ENCODE measurements at regions not wholly inside any gene's neighbourhood (a gene's known extent, or its start where the extent isn't known, plus 50 kb on each side); places are given as distances from the start of the nearest gene placed in this dataset.
"Not testable (repeated sequence)": the region's sequence is repeated elsewhere in the genome, so short reads cannot be mapped to it uniquely, and the experiment has no call there.

GRCh38 chr11:25456211-25456610, 875.7 kb upstream of the ANO3 start:
- ATAC-seq (ENCODE audit: insufficient number of reproducible peaks, low FRiP score, low read depth) (no peak), DNase-seq (ENCODE audit: low spot score) (no peak)
- Histone ChIP-seq H3K4me3 (no peak overlapping the region), H3K9me3 (peaks cover 3% of the 10 kb centered on the region), H3K4me1 (ENCODE audit: control insufficient read depth in 1 of 2, low read depth in 2 of 2) (no peaks in the 10 kb centered on the region), H3K27ac (no peak overlapping the region), H3K36me3 (no peaks in the 10 kb centered on the region), H3K27me3 (replicated peaks; ENCODE audit: insufficient read depth) (no peaks in the 10 kb centered on the region)
- no peak for TF ChIP-seq CTCF (IDR thresholded peaks at IDR 0.05)

GRCh38 chr11:25483915-25484635, 847.9 kb upstream of the ANO3 start:
- Histone ChIP-seq H3K27me3 (replicated peaks; ENCODE audit: insufficient read depth) (no peaks in the 10 kb centered on the region), H3K36me3 (no peaks in the 10 kb centered on the region), H3K4me3 (no peak overlapping the region), H3K27ac (no peak overlapping the region), H3K4me1 (ENCODE audit: control insufficient read depth in 1 of 2, low read depth in 2 of 2) (no peaks in the 10 kb centered on the region), H3K9me3 (no peaks in the 10 kb centered on the region)
- TF ChIP-seq CTCF (IDR thresholded peaks at IDR 0.05): no peak
- ATAC-seq (ENCODE audit: insufficient number of reproducible peaks, low FRiP score, low read depth): no peak
- no peak for DNase-seq (ENCODE audit: low spot score)

GRCh38 chr11:25485315-25485714, 846.6 kb upstream of the ANO3 start:
- ATAC-seq (ENCODE audit: insufficient number of reproducible peaks, low FRiP score, low read depth): no peak
- Histone ChIP-seq H3K27me3 (replicated peaks; ENCODE audit: insufficient read depth) (no peaks in the 10 kb centered on the region), H3K4me3 (no peak overlapping the region), H3K36me3 (no peaks in the 10 kb centered on the region), H3K27ac (no peak overlapping the region), H3K4me1 (ENCODE audit: control insufficient read depth in 1 of 2, low read depth in 2 of 2) (no peaks in the 10 kb centered on the region), H3K9me3 (no peaks in the 10 kb centered on the region)
- TF ChIP-seq CTCF (IDR thresholded peaks at IDR 0.05): no peak
- DNase-seq (ENCODE audit: low spot score): no peak

GRCh38 chr11:25486338-25486737, 845.6 kb upstream of the ANO3 start:
- not testable (repeated sequence) for H3K36me3 ChIP-seq; DNase-seq (ENCODE audit: low spot score); H3K9me3 ChIP-seq; ATAC-seq (ENCODE audit: insufficient number of reproducible peaks, low FRiP score, low read depth); H3K4me3 ChIP-seq; H3K27ac ChIP-seq; H3K4me1 ChIP-seq (ENCODE audit: control insufficient read depth in 1 of 2, low read depth in 2 of 2); H3K27me3 ChIP-seq (replicated peaks; ENCODE audit: insufficient read depth)

GRCh38 chr11:25488176-25488575, 843.8 kb upstream of the ANO3 start:
- H3K27me3 ChIP-seq (replicated peaks; ENCODE audit: insufficient read depth); H3K4me3 ChIP-seq; H3K9me3 ChIP-seq; ATAC-seq (ENCODE audit: insufficient number of reproducible peaks, low FRiP score, low read depth); H3K36me3 ChIP-seq; DNase-seq (ENCODE audit: low spot score); H3K27ac ChIP-seq; H3K4me1 ChIP-seq (ENCODE audit: control insufficient read depth in 1 of 2, low read depth in 2 of 2): not testable (repeated sequence)

GRCh38 chr11:25501426-25501825, 830.5 kb upstream of the ANO3 start:
- H3K9me3 ChIP-seq; H3K4me1 ChIP-seq (ENCODE audit: control insufficient read depth in 1 of 2, low read depth in 2 of 2); H3K27me3 ChIP-seq (replicated peaks; ENCODE audit: insufficient read depth); H3K4me3 ChIP-seq; ATAC-seq (ENCODE audit: insufficient number of reproducible peaks, low FRiP score, low read depth); H3K36me3 ChIP-seq; DNase-seq (ENCODE audit: low spot score); H3K27ac ChIP-seq: not testable (repeated sequence)

- ATAC-seq (ENCODE audit: insufficient number of reproducible peaks, low FRiP score, low read depth) (no peak), DNase-seq (ENCODE audit: low spot score) (no peak)
- TF ChIP-seq CTCF (IDR thresholded peaks at IDR 0.05): no peak
- H3K27ac ChIP-seq: no peak overlapping the region
- no peaks in the 10 kb centered on the region for H3K27me3 ChIP-seq (replicated peaks; ENCODE audit: insufficient read depth)
- H3K36me3 ChIP-seq: no peaks in the 10 kb centered on the region
- no peaks in the 10 kb centered on the region for H3K9me3 ChIP-seq
- no peak overlapping the region for H3K4me3 ChIP-seq
- H3K4me1 ChIP-seq (ENCODE audit: control insufficient read depth in 1 of 2, low read depth in 2 of 2): no peaks in the 10 kb centered on the region
Measured at GRCh38 chr11:25515576-25515975, 816.4 kb upstream of the ANO3 start.

Data from thoracic aorta (tissue), 2 donors.